ENCODE measurements at regions not wholly inside any gene's neighbourhood (a gene's known extent, or its start where the extent isn't known, plus 50 kb on each side); places are given as distances from the start of the nearest gene placed in this dataset.
"Not testable (repeated sequence)": the region's sequence is repeated elsewhere in the genome, so short reads cannot be mapped to it uniquely, and the experiment has no call there.

DNA sequence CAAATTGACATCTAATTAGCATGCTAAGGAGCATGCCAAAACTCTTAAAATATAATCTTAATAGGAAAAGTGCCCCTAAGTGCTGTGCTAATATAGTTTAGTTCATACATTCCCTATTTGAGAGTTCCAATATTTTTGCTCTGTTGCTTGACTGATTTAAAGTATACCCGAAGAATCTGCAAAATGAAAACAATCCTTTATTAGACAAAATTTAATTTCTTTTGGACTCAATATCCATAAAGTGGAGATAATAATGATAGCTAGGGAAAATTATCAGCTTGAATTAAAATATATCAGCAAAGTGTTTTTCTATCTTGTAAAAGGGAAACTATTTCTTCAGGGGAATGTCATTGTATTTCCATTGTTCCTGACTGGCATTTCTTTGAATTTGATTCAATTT lies 196.0 kb upstream of the NPY2R start:
- in situ Hi-C loops (cut with HindIII; ENCODE audit: low pct_unique_long_range_greater_than_20kb, low sequenced_read_pairs) = no loop called here

DNA sequence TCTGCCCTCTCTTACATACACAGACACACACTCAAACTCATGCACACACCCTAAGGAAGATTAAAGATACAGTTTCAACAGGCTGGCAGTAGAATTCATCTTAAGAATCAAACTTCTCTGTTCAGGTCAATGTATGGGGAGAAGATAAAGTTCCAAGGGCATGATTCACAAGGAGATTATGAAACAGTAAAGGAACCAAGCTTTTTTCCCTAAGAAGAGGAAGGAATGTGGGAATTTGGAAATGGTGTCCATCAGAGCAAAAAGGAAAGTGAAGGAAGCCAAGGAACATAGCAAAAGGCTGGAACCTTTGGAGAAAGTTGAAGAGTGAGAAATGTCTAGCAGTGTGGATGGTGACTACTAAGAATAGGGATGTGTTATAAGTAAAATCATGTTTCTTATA lies 191.0 kb upstream of the NPY2R start:
- no peak for TF ChIP-seq JUND (IDR thresholded peaks at IDR 0.05; ENCODE audit: low read depth)
- DNase-seq (ENCODE audit: low read depth in 1 of 2, low spot score in 1 of 2) = no peak
- in situ Hi-C loops (cut with HindIII; ENCODE audit: low pct_unique_long_range_greater_than_20kb, low sequenced_read_pairs) = no loop called here

More for the DNA sequence above, 196.0 kb upstream of the NPY2R start:
- no peak for TF ChIP-seq JUND (IDR thresholded peaks at IDR 0.05; ENCODE audit: low read depth)
- no peak for DNase-seq (ENCODE audit: low read depth in 1 of 2, low spot score in 1 of 2)

DNA sequence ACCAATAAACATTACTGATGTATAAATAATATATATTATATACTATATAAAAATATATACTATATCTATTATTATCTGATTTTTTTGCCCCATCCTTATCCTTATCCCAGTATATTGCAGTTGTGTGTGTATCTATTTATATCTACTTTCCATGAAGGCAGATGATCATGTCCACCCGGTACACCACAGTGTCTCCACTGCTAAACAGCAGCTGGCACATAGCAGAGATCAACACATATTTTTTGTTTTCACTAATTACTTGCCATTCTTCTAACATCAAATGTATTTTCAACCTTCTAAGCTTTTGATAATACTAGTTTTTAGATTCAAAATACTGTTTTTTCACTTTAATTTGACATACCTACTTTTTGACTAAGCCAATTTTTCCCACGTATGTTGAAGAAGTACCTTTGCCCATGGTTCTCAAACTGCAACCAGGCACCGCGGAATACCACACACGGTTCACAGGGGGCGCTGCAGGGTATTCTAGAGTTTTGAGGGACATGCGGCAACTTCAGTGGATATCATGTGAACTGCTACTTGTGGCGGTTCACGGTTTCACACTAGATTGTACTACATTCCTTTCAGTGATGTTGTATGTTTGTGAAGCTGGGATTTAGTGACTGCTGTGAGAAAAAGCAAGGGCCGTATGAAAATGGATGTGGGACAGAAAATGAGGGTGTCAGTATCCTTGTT lies 182.5 kb upstream of the NPY2R start:
- DNase-seq (ENCODE audit: low read depth in 1 of 2, low spot score in 1 of 2) = peak in 1 of 2 experiments; percentile 72
- TF ChIP-seq JUND (IDR thresholded peaks at IDR 0.05; ENCODE audit: low read depth) = no peak
- in situ Hi-C loops (cut with HindIII; ENCODE audit: low pct_unique_long_range_greater_than_20kb, low sequenced_read_pairs) = no loop called here

DNA sequence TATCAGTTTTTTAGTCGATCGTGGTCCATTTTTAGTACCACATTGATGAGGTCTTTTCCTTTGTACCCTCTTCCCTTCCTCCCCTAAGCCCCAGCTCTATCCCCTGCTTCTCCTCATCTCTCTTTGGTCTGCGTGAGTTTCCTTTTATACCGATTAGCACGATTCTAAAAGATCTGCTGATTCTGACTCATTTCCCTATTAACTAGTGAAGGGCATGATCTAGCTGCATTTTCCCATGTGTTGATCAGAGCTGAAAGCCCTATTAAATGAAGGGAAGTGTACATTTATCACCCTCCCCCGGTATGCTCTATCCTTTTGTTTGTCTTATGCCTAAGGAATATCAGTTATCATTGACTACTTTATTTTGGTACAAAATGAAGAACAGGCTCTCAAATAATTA lies 181.7 kb upstream of the NPY2R start:
- no peak for DNase-seq (ENCODE audit: low read depth in 1 of 2, low spot score in 1 of 2)
- in situ Hi-C loops (cut with HindIII; ENCODE audit: low pct_unique_long_range_greater_than_20kb, low sequenced_read_pairs) = no loop called here
- TF ChIP-seq JUND (IDR thresholded peaks at IDR 0.05; ENCODE audit: low read depth) = no peak

DNA sequence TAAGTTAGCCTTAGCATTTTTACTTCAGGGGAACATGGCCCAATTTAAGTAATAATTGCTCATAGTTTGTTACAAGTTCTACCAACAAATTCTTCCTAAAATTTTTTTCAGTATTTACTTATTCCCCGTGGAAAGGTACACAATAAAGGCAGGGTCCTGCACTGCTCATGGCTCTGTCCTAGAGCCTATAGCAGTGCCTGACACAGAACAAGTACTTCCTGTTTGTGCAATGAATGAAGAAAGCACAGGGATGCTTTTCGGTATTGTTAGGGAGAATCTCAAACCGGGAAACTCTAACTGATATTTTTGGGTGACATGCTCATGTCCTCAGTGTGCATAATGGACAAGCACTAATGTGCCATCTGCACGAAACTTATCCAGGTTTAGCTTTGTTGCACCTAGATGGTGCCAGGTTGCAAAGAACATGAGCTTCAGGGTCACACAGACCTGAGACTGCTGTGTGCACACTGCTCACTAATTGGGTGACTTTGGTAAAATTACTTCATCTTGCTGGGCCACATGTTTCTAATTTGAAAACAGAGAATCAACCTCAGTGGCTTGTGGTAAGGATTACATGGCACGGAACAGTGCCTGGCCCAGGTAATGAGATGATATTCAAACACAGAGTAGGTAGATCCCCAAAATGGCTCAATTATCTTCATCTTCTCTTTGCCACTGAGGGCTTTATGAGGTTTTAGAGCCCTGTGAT lies 175.8 kb upstream of the NPY2R start:
- no peak for DNase-seq (ENCODE audit: low read depth in 1 of 2, low spot score in 1 of 2)
- in situ Hi-C loops (cut with HindIII; ENCODE audit: low pct_unique_long_range_greater_than_20kb, low sequenced_read_pairs) = no loop called here
- TF ChIP-seq JUND (IDR thresholded peaks at IDR 0.05; ENCODE audit: low read depth) = no peak

DNA sequence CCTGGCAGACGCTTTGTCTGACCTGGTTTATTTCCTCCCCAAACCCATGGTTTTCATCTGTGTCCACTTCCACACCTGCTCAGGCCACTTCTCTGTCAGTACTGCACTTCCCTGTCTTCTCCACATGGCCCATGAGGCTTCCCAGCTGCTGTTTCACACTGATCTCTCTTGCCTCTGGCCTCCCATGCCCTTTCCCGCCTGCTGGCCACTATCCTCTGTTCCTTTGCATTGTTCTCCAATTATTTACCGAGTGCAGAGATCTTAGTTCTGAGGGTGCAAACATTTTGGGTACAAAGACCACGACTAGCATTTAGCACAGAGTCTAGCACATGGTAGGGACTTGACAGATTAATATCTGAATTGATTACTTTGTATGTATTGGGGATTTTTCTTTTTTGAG lies 174.8 kb upstream of the NPY2R start:
- no peak for DNase-seq (ENCODE audit: low read depth in 1 of 2, low spot score in 1 of 2)
- no peak for TF ChIP-seq JUND (IDR thresholded peaks at IDR 0.05; ENCODE audit: low read depth)
- in situ Hi-C loops (cut with HindIII; ENCODE audit: low pct_unique_long_range_greater_than_20kb, low sequenced_read_pairs) = no loop called here

DNA sequence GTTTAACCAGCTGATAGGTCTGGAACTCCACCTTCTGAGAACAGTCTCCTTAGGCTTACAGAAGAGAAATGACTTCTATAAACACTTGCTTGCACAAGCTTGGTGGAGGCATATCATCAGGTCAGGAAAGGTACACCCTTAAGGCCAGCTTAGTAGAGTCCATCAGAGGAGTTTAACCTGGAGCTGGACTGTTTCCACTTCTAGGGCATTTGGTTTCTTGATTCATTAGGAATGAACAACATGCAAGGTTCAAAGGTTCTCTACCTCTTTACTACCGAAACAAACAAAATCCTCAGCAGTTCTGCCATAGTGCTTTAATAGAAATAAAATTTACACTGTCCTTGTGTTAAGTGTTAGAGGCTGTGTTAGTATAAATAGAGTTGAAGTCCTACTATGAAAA lies 171.4 kb upstream of the NPY2R start:
- no peak for TF ChIP-seq JUND (IDR thresholded peaks at IDR 0.05; ENCODE audit: low read depth)
- DNase-seq (ENCODE audit: low read depth in 1 of 2, low spot score in 1 of 2) = no peak
- in situ Hi-C loops (cut with HindIII; ENCODE audit: low pct_unique_long_range_greater_than_20kb, low sequenced_read_pairs) = no loop called here

DNA sequence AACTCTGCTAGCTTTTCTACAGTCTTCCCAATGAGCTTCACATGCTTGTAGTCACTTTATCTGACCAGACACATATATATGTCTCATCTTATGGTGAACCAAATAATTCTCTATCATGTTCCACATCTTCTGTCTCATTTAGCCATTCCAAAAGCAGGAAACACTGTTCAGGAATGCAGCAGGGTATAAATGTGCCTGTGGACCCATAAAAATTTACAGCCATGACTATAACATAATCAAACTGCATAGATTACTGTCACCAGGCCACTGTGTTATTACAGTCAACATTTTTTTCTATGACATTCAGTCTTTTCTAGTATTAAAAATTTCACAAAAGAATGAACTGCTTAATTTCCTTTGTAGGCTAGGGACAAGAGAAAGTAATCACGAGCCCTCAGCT lies 170.0 kb upstream of the NPY2R start:
- in situ Hi-C loops (cut with HindIII; ENCODE audit: low pct_unique_long_range_greater_than_20kb, low sequenced_read_pairs) = no loop called here
- no peak for TF ChIP-seq JUND (IDR thresholded peaks at IDR 0.05; ENCODE audit: low read depth)
- DNase-seq (ENCODE audit: low read depth in 1 of 2, low spot score in 1 of 2) = no peak

DNA sequence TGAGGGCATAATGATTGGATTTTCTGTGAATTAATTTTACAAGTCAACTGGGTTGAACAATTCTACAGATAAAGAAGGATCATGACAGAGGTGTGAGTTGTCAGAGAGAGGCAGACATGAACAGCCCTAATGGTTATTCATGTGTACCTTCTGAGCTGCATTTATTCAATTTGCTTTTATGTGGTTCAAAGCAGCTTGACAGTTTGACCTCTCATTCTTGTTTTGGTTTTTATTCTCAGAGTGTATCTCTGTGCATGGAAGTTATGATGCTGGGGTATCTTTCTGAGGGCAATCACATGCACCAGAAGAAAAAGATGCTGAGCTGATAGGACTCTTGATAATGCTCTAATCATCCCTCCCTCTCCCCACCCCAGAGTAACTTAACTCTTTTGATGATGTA lies 169.3 kb upstream of the NPY2R start:
- DNase-seq (ENCODE audit: low read depth in 1 of 2, low spot score in 1 of 2) = no peak
- in situ Hi-C loops (cut with HindIII; ENCODE audit: low pct_unique_long_range_greater_than_20kb, low sequenced_read_pairs) = no loop called here
- no peak for TF ChIP-seq JUND (IDR thresholded peaks at IDR 0.05; ENCODE audit: low read depth)

DNA sequence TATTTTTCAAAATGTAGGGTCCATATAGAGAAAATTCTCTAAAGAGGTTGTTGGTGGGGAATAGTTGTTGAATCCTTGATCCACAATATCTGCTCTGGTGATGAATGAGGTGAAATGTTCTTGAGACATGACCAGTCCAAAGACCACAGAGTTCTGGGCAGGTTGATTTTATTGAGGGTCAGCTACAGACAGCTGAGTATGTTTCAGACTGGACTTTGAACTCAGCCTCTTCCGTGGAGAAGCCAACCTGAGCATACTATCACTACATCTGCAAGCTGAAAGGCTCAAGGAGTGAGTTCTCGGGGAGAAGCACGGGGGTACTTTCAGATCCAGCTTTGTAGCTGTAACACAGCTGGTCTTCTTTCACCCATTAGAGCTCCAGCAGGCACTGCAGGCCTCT lies 168.4 kb upstream of the NPY2R start:
- DNase-seq (ENCODE audit: low read depth in 1 of 2, low spot score in 1 of 2) = no peak
- TF ChIP-seq JUND (IDR thresholded peaks at IDR 0.05; ENCODE audit: low read depth) = no peak
- in situ Hi-C loops (cut with HindIII; ENCODE audit: low pct_unique_long_range_greater_than_20kb, low sequenced_read_pairs) = no loop called here

DNA sequence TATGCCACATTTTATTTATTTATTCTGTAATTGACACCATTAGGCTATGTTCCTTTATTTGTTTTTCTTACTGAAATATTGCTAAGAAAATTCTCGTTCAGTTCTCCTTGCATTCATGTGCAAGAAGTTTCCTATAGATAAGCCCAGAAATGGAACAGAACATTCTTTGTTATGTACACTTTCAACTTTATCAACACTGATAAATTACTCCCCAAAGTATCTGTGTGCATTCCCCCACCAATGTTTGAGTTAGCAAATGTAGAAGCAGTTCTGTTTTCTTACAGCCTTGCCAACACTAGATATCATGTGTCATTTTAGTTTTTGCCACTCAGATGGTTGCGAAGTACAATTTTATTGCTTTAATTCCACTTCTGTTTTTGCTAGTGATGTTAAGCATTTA lies 166.4 kb upstream of the NPY2R start:
- TF ChIP-seq JUND (IDR thresholded peaks at IDR 0.05; ENCODE audit: low read depth) = no peak
- in situ Hi-C loops (cut with HindIII; ENCODE audit: low pct_unique_long_range_greater_than_20kb, low sequenced_read_pairs) = no loop called here
- DNase-seq (ENCODE audit: low read depth in 1 of 2, low spot score in 1 of 2) = no peak

DNA sequence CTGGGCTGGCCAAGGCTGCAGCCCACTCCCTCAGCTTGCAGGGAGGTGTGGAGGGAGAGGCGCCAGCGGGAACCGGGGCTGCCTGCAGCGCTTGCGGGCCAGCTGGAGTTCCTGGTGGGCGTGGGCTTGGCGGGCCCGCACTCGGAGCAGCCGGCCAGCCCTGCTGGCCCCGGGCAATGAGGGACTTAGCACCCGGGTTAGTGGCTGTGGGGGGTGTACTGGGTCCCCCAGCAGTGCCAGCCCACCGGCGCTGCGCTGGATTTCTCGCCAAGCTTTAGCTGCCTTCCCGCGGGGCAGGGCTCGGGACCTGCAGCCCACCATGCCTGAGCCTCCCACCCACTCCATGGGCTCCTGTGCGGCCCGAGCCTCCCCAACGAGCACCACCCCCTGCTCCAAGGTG lies 164.2 kb upstream of the NPY2R start:
- DNase-seq (ENCODE audit: low read depth in 1 of 2, low spot score in 1 of 2); in situ Hi-C loops (cut with HindIII; ENCODE audit: low pct_unique_long_range_greater_than_20kb, low sequenced_read_pairs): not testable (repeated sequence)

DNA sequence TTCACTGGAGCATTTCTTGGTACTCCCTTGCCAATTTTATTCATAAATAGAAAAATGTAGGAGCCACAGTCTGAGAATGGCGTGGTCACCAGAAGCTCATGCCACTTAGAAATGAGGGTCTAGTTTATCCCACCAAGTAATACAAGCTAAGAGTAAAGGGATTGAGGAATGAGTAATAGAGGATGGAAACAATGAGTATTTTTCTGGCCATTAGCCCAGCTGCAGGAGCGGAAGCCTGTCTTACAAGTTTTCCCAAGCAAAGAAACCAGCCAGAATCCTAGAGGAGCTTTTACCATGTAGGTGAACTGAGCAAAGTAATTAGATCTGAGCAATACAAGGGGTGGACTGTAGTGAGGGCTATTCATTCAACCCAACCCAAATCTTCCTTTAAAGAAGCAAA lies 160.7 kb upstream of the NPY2R start:
- no peak for DNase-seq (ENCODE audit: low read depth in 1 of 2, low spot score in 1 of 2)
- TF ChIP-seq JUND (IDR thresholded peaks at IDR 0.05; ENCODE audit: low read depth) = no peak
- in situ Hi-C loops (cut with HindIII; ENCODE audit: low pct_unique_long_range_greater_than_20kb, low sequenced_read_pairs) = no loop called here

DNA sequence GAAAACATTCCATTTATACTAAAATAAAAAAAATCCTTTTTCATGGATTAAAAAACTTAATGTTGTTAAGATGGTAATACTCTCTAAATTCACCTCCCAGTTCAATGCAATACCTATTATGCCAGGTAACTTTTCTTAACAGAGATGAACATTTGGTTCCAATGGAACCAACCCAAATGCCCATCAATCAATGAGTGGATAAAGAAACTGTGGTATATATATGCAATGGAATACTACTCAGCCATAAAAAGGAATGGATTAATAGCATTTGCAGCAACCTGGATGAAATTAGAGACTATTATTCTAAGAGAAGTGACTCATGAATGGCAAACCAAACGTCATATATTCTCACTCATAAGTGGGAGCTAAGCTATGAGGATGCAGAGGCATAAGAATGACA lies 154.4 kb upstream of the NPY2R start:
- DNase-seq (ENCODE audit: low read depth in 1 of 2, low spot score in 1 of 2); in situ Hi-C loops (cut with HindIII; ENCODE audit: low pct_unique_long_range_greater_than_20kb, low sequenced_read_pairs): not testable (repeated sequence)
